GM19397 (cell line): ENCODE measurements at regions not wholly inside any gene's neighbourhood (a gene's known extent, or its start where the extent isn't known, plus 50 kb on each side); places are given as distances from the start of the nearest gene placed in this dataset.

Experiments
- ATAC-seq: cut with Tn5 transposase; IDR thresholded peaks from one replicate; pipeline ENCODE4 v1.9.1; 2021; ENCODE audit warnings: mild to moderate bottlenecking, moderate library complexity; ENCODE audit not compliant: unreplicated experiment

DNA sequence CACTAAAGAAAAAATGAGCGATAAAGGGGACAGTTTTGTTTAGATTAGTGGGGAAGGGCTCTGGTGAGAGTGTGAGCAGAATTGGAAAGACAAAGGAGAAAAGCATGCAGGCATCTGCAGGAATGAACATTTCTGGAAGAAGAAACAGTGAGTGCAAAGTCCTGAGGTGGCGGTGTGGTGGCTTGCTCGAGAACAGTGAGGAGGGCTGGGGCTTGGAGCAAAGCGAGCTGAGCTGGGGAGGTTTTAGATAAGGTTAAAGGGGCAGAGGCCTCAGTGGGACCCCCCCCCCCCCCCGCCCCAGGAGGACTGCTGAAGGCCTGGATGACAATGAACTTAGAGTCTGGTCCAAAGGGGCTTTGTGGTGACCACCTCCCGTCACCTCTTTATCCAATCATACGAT lies 202.7 kb upstream of the MVB12B start:
- ATAC-seq = no peak

DNA sequence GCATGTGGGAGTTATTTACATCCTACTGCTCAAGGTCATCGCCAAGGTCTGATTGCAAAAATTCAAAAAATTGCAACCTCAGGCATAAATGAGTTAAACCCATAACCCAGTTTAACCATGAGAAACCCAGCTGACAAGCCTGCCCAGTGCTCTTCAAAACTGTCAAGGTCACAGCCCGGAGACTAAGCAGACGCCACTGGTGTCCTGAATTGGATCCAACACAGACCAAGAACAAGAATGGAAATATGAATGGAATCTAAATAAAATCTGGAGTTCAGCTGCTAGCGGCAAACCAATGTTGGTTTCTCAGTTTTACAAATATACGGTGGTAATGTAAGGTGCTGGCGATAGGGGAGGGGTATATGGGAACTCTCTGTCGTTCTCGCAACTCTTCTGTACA lies 201.5 kb upstream of the MVB12B start:
- no peak for ATAC-seq

DNA sequence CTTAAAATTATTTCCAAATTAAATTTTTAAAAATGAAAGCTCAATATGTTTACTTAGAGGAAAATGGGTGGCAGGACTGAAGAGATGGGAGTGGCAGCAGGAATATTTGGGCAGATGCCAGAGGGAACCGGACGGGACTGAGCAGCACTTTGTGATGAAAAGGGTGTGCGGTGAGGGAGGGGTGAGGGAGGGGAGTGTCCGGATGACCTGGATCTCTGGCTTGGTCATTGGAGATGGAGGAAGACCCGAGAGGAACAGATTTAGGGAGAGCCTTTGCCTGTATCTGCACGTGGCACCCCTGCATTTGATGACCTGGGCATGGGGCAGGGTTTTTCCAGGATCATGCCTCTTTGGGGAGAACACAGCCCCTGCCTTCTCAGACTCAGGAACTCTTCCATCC lies 201.1 kb upstream of the MVB12B start:
- no peak for ATAC-seq

DNA sequence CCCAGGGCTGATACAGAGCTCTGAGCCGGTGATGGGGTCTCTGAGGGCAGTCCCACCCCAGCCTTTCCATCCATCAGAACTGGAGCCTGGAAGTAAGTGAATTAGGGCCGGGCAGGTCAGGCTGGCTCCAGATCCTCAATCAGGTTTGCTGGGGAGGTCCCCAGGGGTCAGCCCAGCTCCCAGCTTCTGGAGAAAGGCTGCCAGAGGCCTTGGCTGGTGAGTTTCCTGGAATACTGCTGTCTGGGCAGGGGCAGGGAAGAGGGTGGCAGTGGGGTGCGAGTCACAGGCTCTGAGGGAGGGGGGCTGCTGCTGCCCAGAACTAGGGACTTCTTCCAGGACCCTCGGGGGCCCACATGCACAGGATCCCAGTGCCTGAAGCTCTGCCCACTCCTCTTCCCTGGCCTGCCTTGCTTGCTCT lies 200.6 kb upstream of the MVB12B start:
- ATAC-seq = no peak

DNA sequence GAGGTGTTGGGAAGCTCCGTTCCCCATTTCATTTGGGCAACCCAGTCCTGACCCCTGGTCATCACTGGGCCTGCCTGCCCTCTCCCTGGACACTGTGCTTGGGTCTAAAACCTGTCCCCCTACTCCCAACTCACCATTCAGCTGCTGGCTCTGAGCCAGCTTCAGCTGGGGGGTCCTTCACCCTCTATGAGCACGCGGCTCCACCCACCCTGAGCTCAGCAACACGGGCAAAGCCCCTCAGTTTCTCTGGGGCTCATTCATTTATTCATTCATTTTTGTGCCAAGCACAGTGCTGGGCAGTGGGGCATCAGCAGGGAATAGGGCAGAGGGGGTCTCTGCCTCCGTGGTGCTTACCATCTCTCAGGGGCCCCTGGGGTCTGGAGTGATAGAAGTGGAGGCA lies 199.8 kb upstream of the MVB12B start:
- ATAC-seq = no peak

GRCh38 chr9:126127591-126127990 lies 199.0 kb upstream of the MVB12B start:
- no peak for ATAC-seq

DNA sequence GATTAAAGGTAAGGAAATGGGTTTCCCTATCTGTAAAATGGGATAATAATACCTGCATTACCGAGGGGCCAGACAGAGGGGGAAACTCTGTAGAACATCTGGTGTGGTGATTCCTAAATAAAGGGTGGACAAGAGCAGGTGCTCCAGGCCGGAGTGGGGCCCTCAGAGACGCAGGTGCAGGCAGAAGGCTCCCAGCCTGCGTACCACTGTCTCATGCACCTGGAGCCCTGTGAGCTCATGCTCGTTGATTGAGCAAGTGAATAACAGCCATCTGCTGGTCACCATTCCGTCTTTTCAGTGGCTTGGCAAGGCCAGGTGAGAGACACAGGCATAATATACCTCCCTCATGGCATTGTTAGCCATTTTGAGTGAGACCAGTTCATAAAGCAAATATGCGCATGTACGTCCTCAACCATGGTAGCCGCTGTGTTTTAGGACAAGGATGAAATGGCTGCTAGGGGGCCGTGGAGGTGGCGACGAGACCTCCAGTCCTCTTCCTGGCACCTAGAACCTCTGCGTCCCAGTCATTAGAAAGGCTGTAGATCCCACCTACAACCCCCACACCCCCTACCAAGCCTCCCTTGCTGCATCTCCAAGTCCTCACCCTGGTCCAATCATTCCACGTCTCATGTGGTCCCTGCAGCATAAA lies 198.0 kb upstream of the MVB12B start:
- no peak for ATAC-seq

- ATAC-seq = no peak
These were observed 195.3 kb upstream of the MVB12B start for GRCh38 chr9:126131066-126132010.

- ATAC-seq = no peak
These were observed 193.9 kb upstream of the MVB12B start for GRCh38 chr9:126132746-126133145.

DNA sequence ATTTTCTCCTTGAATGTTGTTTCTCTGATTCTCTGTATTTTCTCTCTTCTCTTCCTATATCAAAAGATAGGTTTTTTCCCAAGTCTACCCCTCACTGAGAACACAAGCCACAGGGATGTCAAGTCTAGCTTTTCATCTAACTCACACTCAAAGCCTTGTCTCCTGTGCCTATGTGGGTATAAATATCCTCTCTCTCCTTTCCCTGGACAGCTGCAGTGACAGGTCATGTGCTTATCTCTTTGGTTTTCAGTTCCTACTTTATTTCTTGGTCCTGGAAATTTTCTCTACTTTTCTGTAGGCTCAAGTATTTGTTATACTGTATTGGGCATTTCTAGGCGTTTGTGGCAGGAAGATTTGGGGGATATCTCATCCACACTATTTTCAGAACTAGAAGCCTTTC lies 182.4 kb upstream of the MVB12B start:
- ATAC-seq = no peak

GRCh38 chr9:126144603-126145456 lies 181.8 kb upstream of the MVB12B start:
- no peak for ATAC-seq

GRCh38 chr9:126145887-126146253 lies 180.8 kb upstream of the MVB12B start:
- no peak for ATAC-seq

GRCh38 chr9:126146254-126147145 lies 180.1 kb upstream of the MVB12B start:
- ATAC-seq = no peak

- no peak for ATAC-seq
These were observed 179.3 kb upstream of the MVB12B start for GRCh38 chr9:126147186-126147935.

DNA sequence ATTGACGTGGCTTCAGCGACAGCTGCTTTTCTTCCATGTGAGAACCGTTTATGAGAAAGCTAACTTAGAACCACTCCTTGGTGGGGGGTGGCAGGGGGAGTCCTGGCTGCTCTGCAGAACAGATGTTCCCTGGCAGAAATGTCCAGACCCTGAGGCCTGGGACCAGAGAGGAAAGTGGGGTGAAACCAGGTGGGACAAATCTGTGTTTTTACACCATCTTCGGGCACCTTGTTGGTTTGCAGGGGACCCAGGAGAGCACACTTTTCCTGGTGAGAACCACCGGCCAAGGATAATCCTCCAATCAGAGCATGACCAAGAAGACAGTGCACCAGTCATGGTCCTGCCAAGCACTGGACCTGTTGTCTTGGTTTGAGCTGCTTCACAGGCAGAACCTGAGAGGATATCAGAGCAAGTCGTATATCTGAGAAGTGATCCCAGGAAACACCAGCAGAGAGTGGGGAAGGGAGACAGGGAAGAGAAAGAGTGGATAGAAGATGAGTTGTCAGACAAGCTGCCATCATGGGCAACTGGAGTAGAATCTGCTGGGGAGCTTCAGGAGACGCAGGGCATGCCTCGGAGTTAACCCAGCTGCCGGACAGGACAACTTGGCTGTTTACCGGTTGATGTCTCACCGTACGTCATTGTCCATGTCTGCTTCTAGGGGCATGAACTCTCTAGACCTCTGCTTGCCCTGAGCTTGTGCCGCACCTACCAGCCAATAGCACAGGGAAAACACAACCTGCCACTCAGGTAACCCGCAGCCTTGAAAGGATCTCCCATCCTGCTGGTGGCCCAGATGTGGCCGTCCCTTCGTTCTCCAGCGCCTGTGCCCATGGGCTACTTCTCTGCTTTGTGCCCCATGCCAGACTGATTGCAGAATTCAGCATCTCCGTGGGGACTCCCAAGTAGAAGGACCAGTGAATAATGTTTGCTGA lies 178.4 kb upstream of the MVB12B start:
- ATAC-seq = no peak

GRCh38 chr9:126148994-126149393 lies 177.6 kb upstream of the MVB12B start:
- no peak for ATAC-seq

DNA sequence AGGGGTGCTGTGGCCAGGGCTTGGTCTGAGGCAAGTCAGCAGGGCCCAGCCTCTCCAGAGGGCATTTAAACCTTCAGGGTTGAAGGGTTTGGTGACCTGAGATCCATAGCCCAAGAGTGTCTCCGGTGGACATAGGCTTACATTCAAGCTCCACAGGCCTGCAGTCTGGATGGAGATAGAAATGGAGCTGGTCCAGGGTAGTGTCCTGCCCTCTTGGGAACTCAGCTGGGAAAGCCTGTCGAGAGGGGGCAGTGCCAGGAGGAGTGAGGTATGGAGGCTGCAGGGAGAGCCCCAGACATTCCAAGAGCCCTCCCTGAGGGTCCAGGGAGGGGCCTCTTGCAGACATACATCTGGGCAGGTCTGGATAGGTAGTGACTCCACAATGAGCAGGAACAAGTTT lies 177.0 kb upstream of the MVB12B start:
- no peak for ATAC-seq

GRCh38 chr9:126150411-126151030 lies 176.1 kb upstream of the MVB12B start:
- no peak for ATAC-seq
